ENCODE measurements at regions not wholly inside any gene's neighbourhood (a gene's known extent, or its start where the extent isn't known, plus 50 kb on each side); places are given as distances from the start of the nearest gene placed in this dataset.

DNA sequence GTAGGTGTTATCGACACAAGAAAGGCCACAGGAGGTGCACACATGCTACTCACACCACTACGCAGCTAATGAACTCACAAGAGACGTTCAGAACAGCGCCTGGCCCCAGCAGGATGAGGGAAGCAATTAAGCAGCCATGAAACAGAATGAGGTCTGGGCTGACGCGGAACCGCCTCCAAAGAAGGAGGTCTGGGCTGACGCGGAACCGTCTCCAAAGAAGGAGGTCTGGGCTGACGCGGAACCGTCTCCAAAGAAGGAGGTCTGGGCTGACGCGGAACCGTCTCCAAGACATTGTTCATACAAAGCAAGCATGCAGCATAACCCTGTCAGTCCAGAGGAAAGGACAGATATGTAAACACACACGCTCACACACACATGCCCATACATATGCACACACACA is 63.2 kb upstream of the ZNF354A start:
- no peak for DNase-seq
- Mint-ChIP-seq H3K9me3 (no peaks in the 10 kb centered on the region), H3K4me1 (peaks cover 0 to 1% (median 0%) of the 10 kb centered on the region in 3 donors), H3K36me3 (no peaks in the 10 kb centered on the region), H3K4me3 (no peak overlapping the region), H3K27me3 (peaks cover 6% of the 10 kb centered on the region in 2 donors), H3K27ac (no peak overlapping the region)
- H3K4me3 ChIP-seq (ENCODE audit: control insufficient read depth in 1 of 2, extremely low read depth in 1 of 2, low read length in 1 of 2), result no peak overlapping the region
- H3K27ac ChIP-seq (ENCODE audit: low read length), result no peak overlapping the region
- no peak for ATAC-seq (replicated peaks in 1 of 4)
- 95% methylated on average over 9 of the region's 17 CpGs for WGBS (ENCODE audit: insufficient coverage)
- ChIA-PET POLR2A (no interaction called here), CTCF (no interaction called here)
- H3K36me3 ChIP-seq (ENCODE audit: control insufficient read depth in 2 of 2, extremely low read depth in 1 of 2, insufficient read depth in 1 of 2, low read length in 1 of 2), result no peaks in the 10 kb centered on the region
- peaks cover 0 to 30% of the 10 kb centered on the region in 2 experiments for H3K27me3 ChIP-seq (replicated peaks in 1 of 2; ENCODE audit: control insufficient read depth in 2 of 2, extremely low read depth in 1 of 2, insufficient read depth in 2 of 2, low read length in 1 of 2)
- no peaks in the 10 kb centered on the region for H3K4me1 ChIP-seq (ENCODE audit: control insufficient read depth in 1 of 2, extremely low read depth in 1 of 2, insufficient read depth in 2 of 2, low read length in 2 of 2)
- no peaks in the 10 kb centered on the region for H3K9me3 ChIP-seq

DNA sequence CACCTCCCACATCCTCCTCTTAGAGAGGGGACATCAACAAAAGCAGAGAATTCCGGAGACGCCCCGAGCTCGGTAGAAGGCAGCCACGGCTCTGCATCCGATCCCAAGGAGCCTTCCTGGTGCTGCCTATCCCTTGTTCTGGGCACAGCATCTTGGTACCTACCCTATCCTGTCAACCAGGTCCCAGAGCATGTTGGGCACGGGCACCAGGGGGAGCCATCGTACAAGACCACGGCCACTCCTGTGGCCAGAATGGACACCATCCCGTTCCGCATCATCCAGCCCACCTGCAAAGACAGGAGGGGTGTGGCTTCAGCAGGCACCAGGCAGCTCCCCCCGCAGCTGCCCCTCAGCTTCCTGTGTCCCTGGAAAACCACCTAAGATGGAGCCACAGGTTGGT is 62.7 kb upstream of the ZNF354A start:
- no peaks in the 10 kb centered on the region for H3K9me3 ChIP-seq
- Mint-ChIP-seq H3K4me1 (peaks cover 0 to 1% (median 0%) of the 10 kb centered on the region in 3 donors), H3K27me3 (peaks cover 6 to 11% of the 10 kb centered on the region in 2 donors), H3K9me3 (no peaks in the 10 kb centered on the region), H3K27ac (no peak overlapping the region), H3K4me3 (no peak overlapping the region), H3K36me3 (no peaks in the 10 kb centered on the region)
- POLR2A ChIA-PET, result no interaction called here
- H3K4me3 ChIP-seq (ENCODE audit: control insufficient read depth in 1 of 2, extremely low read depth in 1 of 2, low read length in 1 of 2), result no peak overlapping the region
- no peaks in the 10 kb centered on the region for H3K4me1 ChIP-seq (ENCODE audit: control insufficient read depth in 1 of 2, extremely low read depth in 1 of 2, insufficient read depth in 2 of 2, low read length in 2 of 2)
- H3K27me3 ChIP-seq (replicated peaks in 1 of 2; ENCODE audit: control insufficient read depth in 2 of 2, extremely low read depth in 1 of 2, insufficient read depth in 2 of 2, low read length in 1 of 2), result peaks cover 0 to 29% of the 10 kb centered on the region in 2 experiments
- CTCF ChIA-PET, result no interaction called here
- DNase-seq, result no peak
- no peaks in the 10 kb centered on the region for H3K36me3 ChIP-seq (ENCODE audit: control insufficient read depth in 2 of 2, extremely low read depth in 1 of 2, insufficient read depth in 1 of 2, low read length in 1 of 2)
- 72% methylated on average over 12 of the region's 12 CpGs for WGBS (ENCODE audit: insufficient coverage)
- no peak overlapping the region for H3K27ac ChIP-seq (ENCODE audit: low read length)
- ATAC-seq (replicated peaks in 1 of 4), result no peak

- peaks cover 4 to 16% of the 10 kb centered on the region in 2 donors for H3K27me3 Mint-ChIP-seq
- H3K4me3 ChIP-seq (ENCODE audit: control insufficient read depth in 1 of 2, extremely low read depth in 1 of 2, low read length in 1 of 2), result no peak overlapping the region
- no CpG with 5 or more reads among the region's 6 CpGs for WGBS (ENCODE audit: insufficient coverage)
- H3K4me1 ChIP-seq (ENCODE audit: control insufficient read depth in 1 of 2, extremely low read depth in 1 of 2, insufficient read depth in 2 of 2, low read length in 2 of 2), result no peaks in the 10 kb centered on the region
- H3K27ac Mint-ChIP-seq, result no peak overlapping the region
- DNase-seq, result no peak
- H3K9me3 Mint-ChIP-seq, result no peaks in the 10 kb centered on the region
- CTCF ChIA-PET, result no interaction called here
- H3K27ac ChIP-seq (ENCODE audit: low read length), result no peak overlapping the region
- H3K36me3 ChIP-seq (ENCODE audit: control insufficient read depth in 2 of 2, extremely low read depth in 1 of 2, insufficient read depth in 1 of 2, low read length in 1 of 2), result no peaks in the 10 kb centered on the region
- peaks cover 0 to 1% (median 0%) of the 10 kb centered on the region in 3 donors for H3K4me1 Mint-ChIP-seq
- H3K27me3 ChIP-seq (replicated peaks in 1 of 2; ENCODE audit: control insufficient read depth in 2 of 2, extremely low read depth in 1 of 2, insufficient read depth in 2 of 2, low read length in 1 of 2), result peaks cover 0 to 21% of the 10 kb centered on the region in 2 experiments
- POLR2A ChIA-PET, result no interaction called here
- H3K4me3 Mint-ChIP-seq, result no peak overlapping the region
- no peak for ATAC-seq (replicated peaks in 1 of 4)
- H3K9me3 ChIP-seq, result no peaks in the 10 kb centered on the region
- no peaks in the 10 kb centered on the region for H3K36me3 Mint-ChIP-seq
These were observed 61.5 kb upstream of the ZNF354A start for GRCh38 chr5:178791976-178792375.

- Histone ChIP-seq H3K9me3 (no peaks in the 10 kb centered on the region), H3K36me3 (ENCODE audit: control insufficient read depth in 2 of 2, extremely low read depth in 1 of 2, insufficient read depth in 1 of 2, low read length in 1 of 2) (no peaks in the 10 kb centered on the region), H3K4me3 (ENCODE audit: control insufficient read depth in 1 of 2, extremely low read depth in 1 of 2, low read length in 1 of 2) (no peak overlapping the region), H3K27ac (ENCODE audit: low read length) (no peak overlapping the region), H3K27me3 (replicated peaks in 1 of 2; ENCODE audit: control insufficient read depth in 2 of 2, extremely low read depth in 1 of 2, insufficient read depth in 2 of 2, low read length in 1 of 2) (peaks cover 0 to 18% of the 10 kb centered on the region in 2 experiments), H3K4me1 (ENCODE audit: control insufficient read depth in 1 of 2, extremely low read depth in 1 of 2, insufficient read depth in 2 of 2, low read length in 2 of 2) (no peaks in the 10 kb centered on the region)
- H3K27ac Mint-ChIP-seq, result peak overlapping the region in 1 of 2 donors; percentile 17
- 83% methylated on average over 11 of the region's 11 CpGs for WGBS (ENCODE audit: insufficient coverage)
- H3K9me3 Mint-ChIP-seq, result no peaks in the 10 kb centered on the region
- H3K36me3 Mint-ChIP-seq, result no peaks in the 10 kb centered on the region
- no peak overlapping the region for H3K4me3 Mint-ChIP-seq
- ATAC-seq (replicated peaks in 1 of 4) (no peak), DNase-seq (no peak)
- peaks cover 0 to 16% of the 10 kb centered on the region in 2 donors for H3K27me3 Mint-ChIP-seq
- CTCF ChIA-PET, result no interaction called here
- POLR2A ChIA-PET, result no interaction called here
- no peaks in the 10 kb centered on the region for H3K4me1 Mint-ChIP-seq
These were observed 59.9 kb upstream of the ZNF354A start for GRCh38 chr5:178790371-178790770.

GRCh38 chr5:178788381-178789085 is 58.1 kb upstream of the ZNF354A start:
- POLR2A ChIA-PET, result no interaction called here
- H3K27ac Mint-ChIP-seq, result no peak overlapping the region
- Histone ChIP-seq H3K36me3 (ENCODE audit: control insufficient read depth in 2 of 2, extremely low read depth in 1 of 2, insufficient read depth in 1 of 2, low read length in 1 of 2) (no peaks in the 10 kb centered on the region), H3K27ac (ENCODE audit: low read length) (no peak overlapping the region), H3K4me3 (ENCODE audit: control insufficient read depth in 1 of 2, extremely low read depth in 1 of 2, low read length in 1 of 2) (no peak overlapping the region), H3K9me3 (no peaks in the 10 kb centered on the region), H3K4me1 (ENCODE audit: control insufficient read depth in 1 of 2, extremely low read depth in 1 of 2, insufficient read depth in 2 of 2, low read length in 2 of 2) (no peaks in the 10 kb centered on the region), H3K27me3 (replicated peaks in 1 of 2; ENCODE audit: control insufficient read depth in 2 of 2, extremely low read depth in 1 of 2, insufficient read depth in 2 of 2, low read length in 1 of 2) (peaks cover 0 to 17% of the 10 kb centered on the region in 2 experiments)
- WGBS (ENCODE audit: insufficient coverage), result 87% methylated on average over 21 of the region's 21 CpGs
- no peak overlapping the region for H3K4me3 Mint-ChIP-seq
- DNase-seq (no peak), ATAC-seq (replicated peaks in 1 of 4) (no peak)
- no peaks in the 10 kb centered on the region for H3K4me1 Mint-ChIP-seq
- no peaks in the 10 kb centered on the region for H3K36me3 Mint-ChIP-seq
- no peaks in the 10 kb centered on the region for H3K9me3 Mint-ChIP-seq
- CTCF ChIA-PET, result no interaction called here
- peaks cover 0 to 16% of the 10 kb centered on the region in 2 donors for H3K27me3 Mint-ChIP-seq

GRCh38 chr5:178787889-178788288 is 57.4 kb upstream of the ZNF354A start:
- H3K36me3 Mint-ChIP-seq, result no peaks in the 10 kb centered on the region
- ATAC-seq (replicated peaks in 1 of 4) (no peak), DNase-seq (no peak)
- no peak overlapping the region for H3K27ac ChIP-seq (ENCODE audit: low read length)
- WGBS (ENCODE audit: insufficient coverage), result 93% methylated on average over 5 of the region's 9 CpGs
- POLR2A ChIA-PET, result no interaction called here
- H3K4me3 Mint-ChIP-seq, result no peak overlapping the region
- H3K36me3 ChIP-seq (ENCODE audit: control insufficient read depth in 2 of 2, extremely low read depth in 1 of 2, insufficient read depth in 1 of 2, low read length in 1 of 2), result no peaks in the 10 kb centered on the region
- no peaks in the 10 kb centered on the region for H3K9me3 ChIP-seq
- peaks cover 0 to 19% of the 10 kb centered on the region in 2 donors for H3K27me3 Mint-ChIP-seq
- H3K27me3 ChIP-seq (replicated peaks in 1 of 2; ENCODE audit: control insufficient read depth in 2 of 2, extremely low read depth in 1 of 2, insufficient read depth in 2 of 2, low read length in 1 of 2), result peaks cover 0 to 18% of the 10 kb centered on the region in 2 experiments
- H3K27ac Mint-ChIP-seq, result no peak overlapping the region
- H3K4me1 ChIP-seq (ENCODE audit: control insufficient read depth in 1 of 2, extremely low read depth in 1 of 2, insufficient read depth in 2 of 2, low read length in 2 of 2), result no peaks in the 10 kb centered on the region
- no peaks in the 10 kb centered on the region for H3K9me3 Mint-ChIP-seq
- CTCF ChIA-PET, result no interaction called here
- H3K4me1 Mint-ChIP-seq, result no peaks in the 10 kb centered on the region
- no peak overlapping the region for H3K4me3 ChIP-seq (ENCODE audit: control insufficient read depth in 1 of 2, extremely low read depth in 1 of 2, low read length in 1 of 2)
